ENCODE measurements at regions not wholly inside any gene's neighbourhood (a gene's known extent, or its start where the extent isn't known, plus 50 kb on each side); places are given as distances from the start of the nearest gene placed in this dataset.

GRCh38 chr2:212939777-212940531 is 211.5 kb downstream of the IKZF2 start:
- Mint-ChIP-seq H3K27me3 (ENCODE audit: insufficient read depth, low read depth, poor library complexity) (peaks cover 11% of the 10 kb centered on the region), H3K27ac (peak overlapping the region; percentile 94), H3K4me3 (peak overlapping the region; percentile 33; the same call in 1 of the 3 replicates), H3K36me3 (ENCODE audit: low read depth) (no peaks in the 10 kb centered on the region), H3K4me1 (peaks cover 46% of the 10 kb centered on the region), H3K9me3 (no peaks in the 10 kb centered on the region)
- Histone ChIP-seq H3K4me2 (peak overlapping the region; percentile 25), H3K9me2 (ENCODE audit: insufficient read depth) (0 out of 2 replicates have a peak, but pooled peaks cover 5% of the 10 kb centered on the region), H3K27ac (ENCODE audit: low read depth) (no peak overlapping the region), H4K20me1 (replicated peaks; ENCODE audit: insufficient read depth) (no peaks in the 10 kb centered on the region), H3K79me2 (replicated peaks; ENCODE audit: insufficient read depth) (no peaks in the 10 kb centered on the region), H3K27me3 (ENCODE audit: insufficient read depth) (no peaks in the 10 kb centered on the region), H3K36me3 (ENCODE audit: insufficient read depth) (no peaks in the 10 kb centered on the region), H3K4me3 (no peak overlapping the region), H2AFZ (no peak overlapping the region), H3F3A (replicated peaks; ENCODE audit: low read depth) (no peaks in the 10 kb centered on the region), H3K4me1 (ENCODE audit: insufficient read depth) (peaks cover 24% of the 10 kb centered on the region)
- ATAC-seq (peak; percentile 71), DNase-seq (ENCODE audit: low spot score) (peak; percentile 46)
- TF ChIP-seq JUNB (IDR thresholded peaks at IDR 0.05; ENCODE audit: unreplicated experiment) = no peak
- no peak for TF ChIP-seq EZH2 (IDR thresholded peaks at IDR 0.05; ENCODE audit: low read depth, unreplicated experiment)
- TF ChIP-seq CREB1 (CRISPR knock-in tag; IDR thresholded peaks at IDR 0.05; ENCODE audit: low read depth) = no peak
- TF ChIP-seq STAT1 (IDR thresholded peaks at IDR 0.05; ENCODE audit: unreplicated experiment) = no peak
- TF ChIP-seq ZNF462 (CRISPR knock-in tag; IDR thresholded peaks at IDR 0.05) = no peak
- no peak for TF ChIP-seq REST (IDR thresholded peaks at IDR 0.05; ENCODE audit: unreplicated experiment)
- TF ChIP-seq ZNF114 (CRISPR knock-in tag; IDR thresholded peaks at IDR 0.05) = no peak
- TF ChIP-seq ETS1 (IDR thresholded peaks at IDR 0.05) = no peak
- no peak for TF ChIP-seq EZH2phosphoT487 (IDR thresholded peaks at IDR 0.05; ENCODE audit: unreplicated experiment)
- no peak for TF ChIP-seq CTCF (conservative IDR thresholded peaks at IDR 0.05; ENCODE audit: low read depth in 2 of 2)
- no peak for TF ChIP-seq NANOG (IDR thresholded peaks at IDR 0.05; ENCODE audit: borderline replicate concordance)

Measured in GM23338 (cell line).